Adrenal gland (tissue), 9 donors: ENCODE measurements at regions not wholly inside any gene's neighbourhood (a gene's known extent, or its start where the extent isn't known, plus 50 kb on each side); places are given as distances from the start of the nearest gene placed in this dataset.
"Not testable (repeated sequence)": the region's sequence is repeated elsewhere in the genome, so short reads cannot be mapped to it uniquely, and the experiment has no call there.

Experiments used
- DNase-seq, 7 donors: peaks; one replicate each; pipeline ENCODE4 v3.0.0-alpha.2; 2019 to 2020
- H3K27ac ChIP-seq, 5 donors: fragments of 200-600 bp; sonication (generic) in 4 of 5; 1 replicate in 3 of 5; 2 replicates in 2 of 5; pipeline versions ENCODE4 v1.5.1 to v1.8.0; 2016 to 2020; ENCODE audit warnings: mild to moderate bottlenecking in 1 of 5
- H3K27me3 ChIP-seq: fragments of 200-600 bp; 2 replicates; pipeline ENCODE4 v1.8.0; 2021
- H3K36me3 ChIP-seq, 2 donors: fragments of 200-600 bp; replicated peaks in 1 of 2; 1 replicate in 1 of 2; 2 replicates in 1 of 2; pipeline versions ENCODE4 v1.5.1 to v1.8.0; 2018 to 2022
- H3K4me1 ChIP-seq, 2 donors: fragments of 200-600 bp; replicated peaks in 1 of 2; 1 replicate in 1 of 2; 2 replicates in 1 of 2; pipeline versions ENCODE4 v1.5.1 to v1.8.0; 2018 to 2021
- H3K4me3 ChIP-seq, 4 donors: fragments of 200-600 bp; sonication (generic) in 3 of 4; one replicate each; pipeline ENCODE4 v1.5.1; 2016 to 2018
- H3K9me3 ChIP-seq, 3 donors: fragments of 200-600 bp; sonication (generic) in 1 of 3; replicated peaks in 1 of 3; 1 replicate in 2 of 3; 2 replicates in 1 of 3; pipeline versions ENCODE4 v1.5.1 to v1.8.0; 2016 to 2021
- POLR2A ChIP-seq, 2 donors: fragments of 450-650 bp; IDR thresholded peaks; one replicate each; pipeline ENCODE4 v1.6.1; 2017; ENCODE audit warnings: antibody characterized with exemption in 2 of 2, mild to moderate bottlenecking in 2 of 2, moderate library complexity in 1 of 2
- WGBS, 4 donors: extraction: QIAGEN DNeasy Blood & Tissue Kit in 2 of 4; methylation state at CpG; one replicate each; pipeline versions ENCODE4 v1.1.5 to v1.1.7; 2013 to 2017; 5-methylcytosine and 5-hydroxymethylcytosine counted together
- intact Hi-C, 2 donors: fragments of 100-400 bp; cut with DNase I; formaldehyde crosslinking; loops; one replicate each; pipeline versions ENCODE4 v1.14.1 to v1.15.0; 2022 to 2023
- TF ChIP-seq, protein P1 (sequence below), 6 experiments: fragments of 450-650 bp in 4 of 6; fragments of 200-600 bp in 2 of 6; sonication (generic) in 1 of 6; IDR thresholded peaks; 1 replicate in 5 of 6; 2 replicates in 1 of 6; pipeline versions ENCODE4 v1.5.1 to v1.8.0; 2016 to 2021; ENCODE audit warnings: antibody characterized with exemption in 6 of 6, mild to moderate bottlenecking in 2 of 6, moderate library complexity in 1 of 6
- donor health status: healthy with polysubstance abuse.
- donor health status: Bipolar disorder and iron deficiency.
- donor health status: DM: yes; HTN: yes; CAD: no.
- donor health status: DM: no; HTN: no; CAD: no.
- donor health status: DM: no; HTN: no; CAD: no.

GRCh38 chr2:125243074-125243473 lies 1218.0 kb downstream of the CNTNAP5 start:
- no peaks in the 10 kb centered on the region for H3K36me3 ChIP-seq
- no peaks in the 10 kb centered on the region for H3K27me3 ChIP-seq
- 76 to 82% (median 81%) methylated on average over 1 of the region's 1 CpG for WGBS, 4 donors
- H3K4me1 ChIP-seq = no peaks in the 10 kb centered on the region
- DNase-seq = no peak
- H3K9me3 ChIP-seq = no peaks in the 10 kb centered on the region
- intact Hi-C loops = no loop called here
- H3K4me3 ChIP-seq = no peak overlapping the region
- TF ChIP-seq POLR2A (IDR thresholded peaks at IDR 0.05) = no peak
- TF ChIP-seq, protein P1, sequence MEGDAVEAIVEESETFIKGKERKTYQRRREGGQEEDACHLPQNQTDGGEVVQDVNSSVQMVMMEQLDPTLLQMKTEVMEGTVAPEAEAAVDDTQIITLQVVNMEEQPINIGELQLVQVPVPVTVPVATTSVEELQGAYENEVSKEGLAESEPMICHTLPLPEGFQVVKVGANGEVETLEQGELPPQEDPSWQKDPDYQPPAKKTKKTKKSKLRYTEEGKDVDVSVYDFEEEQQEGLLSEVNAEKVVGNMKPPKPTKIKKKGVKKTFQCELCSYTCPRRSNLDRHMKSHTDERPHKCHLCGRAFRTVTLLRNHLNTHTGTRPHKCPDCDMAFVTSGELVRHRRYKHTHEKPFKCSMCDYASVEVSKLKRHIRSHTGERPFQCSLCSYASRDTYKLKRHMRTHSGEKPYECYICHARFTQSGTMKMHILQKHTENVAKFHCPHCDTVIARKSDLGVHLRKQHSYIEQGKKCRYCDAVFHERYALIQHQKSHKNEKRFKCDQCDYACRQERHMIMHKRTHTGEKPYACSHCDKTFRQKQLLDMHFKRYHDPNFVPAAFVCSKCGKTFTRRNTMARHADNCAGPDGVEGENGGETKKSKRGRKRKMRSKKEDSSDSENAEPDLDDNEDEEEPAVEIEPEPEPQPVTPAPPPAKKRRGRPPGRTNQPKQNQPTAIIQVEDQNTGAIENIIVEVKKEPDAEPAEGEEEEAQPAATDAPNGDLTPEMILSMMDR (IDR thresholded peaks at IDR 0.05) = no peak
- no peak overlapping the region for H3K27ac ChIP-seq

- intact Hi-C loops = no loop called here
- H3K9me3 ChIP-seq = no peaks in the 10 kb centered on the region
- H3K4me3 ChIP-seq = no peak overlapping the region
- H3K4me1 ChIP-seq = no peaks in the 10 kb centered on the region
- TF ChIP-seq, protein P1 (IDR thresholded peaks at IDR 0.05) = no peak
- TF ChIP-seq POLR2A (IDR thresholded peaks at IDR 0.05) = no peak
- 82 to 91% (median 86%) methylated on average over 6 of the region's 6 CpGs for WGBS, 4 donors
- DNase-seq = no peak
- no peaks in the 10 kb centered on the region for H3K27me3 ChIP-seq
- H3K27ac ChIP-seq = no peak overlapping the region
- H3K36me3 ChIP-seq = no peaks in the 10 kb centered on the region
Measured at GRCh38 chr2:125254010-125254409, 1228.9 kb downstream of the CNTNAP5 start.

DNA sequence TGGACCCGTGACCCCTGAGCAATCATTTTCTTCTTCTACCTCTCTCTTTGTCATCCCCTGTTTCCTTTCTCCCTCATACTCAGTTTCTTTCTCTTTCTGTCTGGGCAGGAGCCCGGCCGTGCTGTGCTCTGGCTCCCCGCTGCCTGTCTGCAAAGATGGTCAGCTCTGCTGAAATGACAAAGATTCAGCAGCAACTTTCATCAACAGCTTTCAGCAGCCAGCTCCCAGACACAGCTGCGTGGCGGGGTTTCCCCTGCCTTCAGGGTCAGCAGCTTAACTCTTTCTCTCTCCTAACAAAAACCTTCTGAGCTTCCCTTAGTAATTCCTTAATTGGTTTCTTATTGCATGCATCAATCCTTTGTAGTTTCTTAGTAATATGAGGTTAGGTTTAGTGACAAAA lies 1234.4 kb downstream of the CNTNAP5 start:
- Histone ChIP-seq H3K9me3 (no peaks in the 10 kb centered on the region), H3K27ac (no peak overlapping the region), H3K4me3 (no peak overlapping the region), H3K27me3 (no peaks in the 10 kb centered on the region), H3K36me3 (no peaks in the 10 kb centered on the region), H3K4me1 (no peaks in the 10 kb centered on the region)
- 43 to 68% (median 47%) methylated on average over 6 of the region's 6 CpGs for WGBS, 4 donors
- no peak for DNase-seq
- intact Hi-C loops = no loop called here
- TF ChIP-seq, protein P1 (IDR thresholded peaks at IDR 0.05) = no peak
- TF ChIP-seq POLR2A (IDR thresholded peaks at IDR 0.05) = no peak

DNA sequence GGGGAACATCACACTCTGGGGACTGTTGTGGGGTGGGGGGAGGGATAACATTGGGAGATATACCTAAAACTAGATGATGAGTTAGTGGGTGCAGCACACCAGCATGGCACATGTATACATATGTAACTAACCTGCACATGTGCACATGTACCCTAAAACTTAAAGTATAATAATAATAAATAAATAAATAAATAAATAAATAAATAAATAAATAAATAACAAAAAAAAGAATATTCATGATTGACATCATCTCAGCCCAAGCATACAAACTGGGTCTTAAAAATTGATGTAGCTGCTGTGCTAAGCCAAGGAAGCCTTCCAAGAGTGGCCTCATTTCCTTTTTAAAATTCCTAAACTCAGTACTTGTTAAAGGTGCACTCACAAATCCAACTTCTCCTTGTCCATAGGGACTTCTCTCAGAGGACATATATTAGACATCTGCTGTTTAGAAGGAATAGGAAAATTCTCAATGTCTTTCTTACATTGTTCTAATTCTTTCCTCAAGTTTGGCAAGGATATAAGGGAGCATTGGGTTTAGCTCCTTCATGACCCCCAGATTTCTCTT lies 1235.4 kb downstream of the CNTNAP5 start:
- H3K27me3 ChIP-seq, DNase-seq, H3K4me1 ChIP-seq, intact Hi-C loops, H3K4me3 ChIP-seq, H3K9me3 ChIP-seq, H3K27ac ChIP-seq, H3K36me3 ChIP-seq: not testable (repeated sequence)

GRCh38 chr2:125264453-125264852 lies 1239.4 kb downstream of the CNTNAP5 start:
- WGBS, 4 donors = 78 to 95% (median 86%) methylated on average over 1 of the region's 1 CpG
- TF ChIP-seq POLR2A (IDR thresholded peaks at IDR 0.05) = no peak
- TF ChIP-seq, protein P1 (IDR thresholded peaks at IDR 0.05) = no peak
- no peaks in the 10 kb centered on the region for H3K27me3 ChIP-seq

More at GRCh38 chr2:125264453-125264852, 1239.4 kb downstream of the CNTNAP5 start:
- Histone ChIP-seq H3K36me3 (no peaks in the 10 kb centered on the region), H3K4me1 (no peaks in the 10 kb centered on the region), H3K27ac (no peak overlapping the region), H3K4me3 (no peak overlapping the region), H3K9me3 (no peaks in the 10 kb centered on the region)
- no peak for DNase-seq
- intact Hi-C loops = no loop called here
